IPS-20b (cell line): ENCODE measurements at regions not wholly inside any gene's neighbourhood (a gene's known extent, or its start where the extent isn't known, plus 50 kb on each side); places are given as distances from the start of the nearest gene placed in this dataset.

Source experiments
- H3K27ac ChIP-seq: one replicate; pipeline ENCODE4 v1.5.1; 2013; ENCODE audit warnings: low read length
- H3K27me3 ChIP-seq: 2 replicates; pipeline ENCODE4 v1.6.1; 2013; ENCODE audit warnings: mild to moderate bottlenecking, low read length, inconsistent platforms; ENCODE audit not compliant: insufficient read depth
- H3K36me3 ChIP-seq: 2 replicates; pipeline ENCODE4 v1.6.1; 2013; ENCODE audit warnings: low read depth, mild to moderate bottlenecking, inconsistent platforms, low read length, moderate library complexity; ENCODE audit not compliant: insufficient read depth
- H3K4me1 ChIP-seq: 2 replicates; pipeline ENCODE4 v1.6.1; 2013; ENCODE audit warnings: mild to moderate bottlenecking, control low read depth, inconsistent platforms, low read length, moderate library complexity; ENCODE audit not compliant: insufficient read depth
- H3K4me3 ChIP-seq: 2 replicates; pipeline ENCODE4 v1.5.1; 2013; ENCODE audit warnings: mild to moderate bottlenecking, low read length, inconsistent platforms
- H3K9ac ChIP-seq: 2 replicates; pipeline ENCODE4 v1.6.1; 2013; ENCODE audit warnings: low read depth, mild to moderate bottlenecking, inconsistent platforms, low read length, moderate library complexity
- H3K9me3 ChIP-seq: 2 replicates; pipeline ENCODE4 v1.6.1; 2013; ENCODE audit warnings: mild to moderate bottlenecking, low read depth, low read length, inconsistent platforms; ENCODE audit not compliant: insufficient read depth

- Histone ChIP-seq H3K27ac (no peak overlapping the region), H3K36me3 (no peaks in the 10 kb centered on the region), H3K4me1 (no peaks in the 10 kb centered on the region), H3K27me3 (no peaks in the 10 kb centered on the region), H3K9me3 (no peaks in the 10 kb centered on the region), H3K4me3 (no peak overlapping the region), H3K9ac (no peak overlapping the region)
Measured at GRCh38 chr7:142405122-142405765, 147.4 kb upstream of the PRSS58 start.

DNA sequence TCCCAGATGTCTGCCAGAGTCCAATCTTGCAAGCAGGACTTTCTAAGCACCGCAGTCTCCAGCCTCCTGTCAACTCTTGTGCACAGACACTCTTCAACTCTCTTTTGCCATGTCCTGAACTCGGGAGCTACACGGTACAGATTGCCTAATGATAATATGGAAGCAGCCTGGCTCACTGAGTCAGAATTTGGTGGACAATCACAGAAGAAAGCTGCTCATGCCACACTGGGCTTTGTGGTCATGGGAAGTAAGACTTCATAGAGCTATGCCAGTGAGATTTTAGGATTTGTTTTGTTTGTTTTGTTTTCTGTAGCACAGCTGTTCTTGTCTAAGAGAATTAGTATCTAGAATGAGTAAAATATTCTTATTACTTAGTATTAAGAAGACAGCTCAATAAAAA lies 144.1 kb upstream of the PRSS58 start:
- Histone ChIP-seq H3K9me3 (no peaks in the 10 kb centered on the region), H3K4me3 (no peak overlapping the region), H3K4me1 (no peaks in the 10 kb centered on the region), H3K9ac (no peak overlapping the region), H3K27ac (no peak overlapping the region), H3K27me3 (no peaks in the 10 kb centered on the region; the same call in 1 of the 2 replicates), H3K36me3 (no peaks in the 10 kb centered on the region)

DNA sequence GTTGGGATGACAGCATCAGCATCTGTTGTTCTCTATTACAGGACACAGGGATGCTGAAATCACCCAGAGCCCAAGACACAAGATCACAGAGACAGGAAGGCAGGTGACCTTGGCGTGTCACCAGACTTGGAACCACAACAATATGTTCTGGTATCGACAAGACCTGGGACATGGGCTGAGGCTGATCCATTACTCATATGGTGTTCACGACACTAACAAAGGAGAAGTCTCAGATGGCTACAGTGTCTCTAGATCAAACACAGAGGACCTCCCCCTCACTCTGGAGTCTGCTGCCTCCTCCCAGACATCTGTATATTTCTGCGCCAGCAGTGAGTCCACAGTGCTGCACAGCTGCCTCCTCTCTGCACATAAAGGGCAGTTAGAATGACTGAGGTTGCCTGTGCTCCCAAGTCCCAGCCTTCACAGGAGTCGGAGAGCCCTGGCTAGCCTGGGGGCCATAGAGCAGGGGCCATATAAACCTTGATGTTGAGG lies 142.2 kb upstream of the PRSS58 start:
- Histone ChIP-seq H3K27ac (no peak overlapping the region), H3K27me3 (no peaks in the 10 kb centered on the region; the same call in 1 of the 2 replicates), H3K9ac (no peak overlapping the region), H3K36me3 (no peaks in the 10 kb centered on the region), H3K9me3 (no peaks in the 10 kb centered on the region), H3K4me3 (no peak overlapping the region), H3K4me1 (no peaks in the 10 kb centered on the region)

DNA sequence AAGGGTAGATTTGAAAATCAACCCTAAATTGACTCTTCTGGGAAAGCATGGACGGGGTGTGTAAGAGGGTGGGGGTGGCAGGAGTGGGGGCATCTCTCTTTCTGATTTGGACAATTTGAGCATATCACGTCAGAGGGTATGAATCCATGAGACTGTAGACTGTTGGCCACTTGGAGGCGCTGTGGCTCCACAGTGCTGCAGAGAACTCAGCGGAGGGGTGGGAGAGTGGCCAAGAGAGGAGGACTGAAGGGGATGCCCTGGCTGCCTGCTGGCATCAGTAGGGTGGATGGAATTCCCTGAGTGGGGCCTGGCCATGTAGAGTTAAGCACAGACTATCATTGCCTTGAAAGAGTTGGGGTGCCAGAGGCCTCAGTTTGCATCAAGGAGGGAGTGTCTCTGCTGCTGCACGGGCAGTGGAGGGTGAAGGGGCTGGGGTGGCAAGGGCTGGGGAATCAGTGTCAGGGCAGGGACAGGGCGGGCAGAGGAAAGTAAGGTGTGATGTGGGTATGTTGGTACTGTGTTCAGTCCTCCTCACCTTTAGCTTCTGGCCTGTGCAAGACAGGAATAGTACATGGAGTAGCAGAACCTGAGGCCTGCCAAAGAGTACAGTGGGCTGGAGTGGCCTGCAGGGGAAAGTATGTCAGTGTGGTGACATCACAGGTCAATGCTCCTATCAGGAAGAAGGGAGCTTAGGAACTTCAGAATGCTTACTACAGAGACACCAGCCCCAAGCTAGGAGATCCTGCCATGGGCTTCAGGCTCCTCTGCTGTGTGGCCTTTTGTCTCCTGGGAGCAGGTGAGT lies 133.5 kb upstream of the PRSS58 start:
- Histone ChIP-seq H3K9me3 (no peaks in the 10 kb centered on the region), H3K4me1 (no peaks in the 10 kb centered on the region), H3K27me3 (no peaks in the 10 kb centered on the region; the same call in 1 of the 2 replicates), H3K9ac (no peak overlapping the region), H3K4me3 (no peak overlapping the region), H3K27ac (no peak overlapping the region), H3K36me3 (no peaks in the 10 kb centered on the region)

- H3K4me3 ChIP-seq, result no peak overlapping the region
- H3K27me3 ChIP-seq, result no peaks in the 10 kb centered on the region; the same call in 1 of the 2 replicates
Measured at GRCh38 chr7:142389544-142389943, 131.7 kb upstream of the PRSS58 start.

DNA sequence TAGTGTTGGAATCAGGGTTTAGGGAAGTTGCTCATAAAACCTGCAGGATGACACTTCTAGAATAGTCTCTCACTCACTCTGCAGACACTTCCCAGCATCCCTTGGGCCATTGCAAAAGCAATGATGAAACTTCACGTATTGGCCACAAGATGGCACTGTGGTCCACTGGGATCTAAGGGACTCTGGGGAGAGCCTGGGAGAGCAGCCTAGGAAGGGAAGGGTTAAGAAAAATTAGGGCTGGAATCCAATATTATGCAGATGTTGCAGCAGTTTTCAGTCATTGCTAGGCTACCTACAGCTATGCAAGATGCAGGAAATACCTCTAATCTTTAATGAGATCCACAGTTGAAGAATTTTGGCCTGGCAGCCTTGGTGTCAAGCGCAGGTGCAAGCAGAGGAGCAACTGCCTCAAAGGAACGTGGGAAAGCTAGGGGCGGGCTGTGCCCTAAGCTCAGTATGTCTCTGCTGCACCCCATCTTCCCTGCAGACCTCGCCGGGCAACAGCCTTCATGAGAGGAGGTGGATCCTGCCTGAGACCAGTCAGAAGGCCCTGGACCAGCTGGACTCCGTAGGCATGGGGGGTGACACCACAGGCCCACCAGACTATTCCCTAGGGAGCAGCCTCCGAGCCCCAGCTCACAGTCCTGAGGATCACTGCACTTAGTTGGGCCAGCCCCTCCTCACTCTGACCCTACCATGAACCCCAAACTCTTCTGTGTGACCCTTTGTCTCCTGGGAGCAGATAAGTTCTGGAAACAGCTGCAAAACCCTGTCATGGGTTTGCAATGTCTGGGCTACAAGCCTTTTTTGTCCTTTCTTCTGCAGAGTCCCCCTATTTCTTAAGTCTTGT lies 127.9 kb upstream of the PRSS58 start:
- H3K27me3 ChIP-seq, result no peaks in the 10 kb centered on the region; the same call in 1 of the 2 replicates
- no peaks in the 10 kb centered on the region for H3K9me3 ChIP-seq
- H3K4me1 ChIP-seq, result no peaks in the 10 kb centered on the region
- H3K27ac ChIP-seq, result no peak overlapping the region
- H3K9ac ChIP-seq, result no peak overlapping the region
- no peak overlapping the region for H3K4me3 ChIP-seq
- H3K36me3 ChIP-seq, result no peaks in the 10 kb centered on the region

More at GRCh38 chr7:142389544-142389943, 131.7 kb upstream of the PRSS58 start:
- Histone ChIP-seq H3K4me1 (no peaks in the 10 kb centered on the region), H3K27ac (no peak overlapping the region), H3K9me3 (no peaks in the 10 kb centered on the region), H3K9ac (no peak overlapping the region), H3K36me3 (no peaks in the 10 kb centered on the region)

DNA sequence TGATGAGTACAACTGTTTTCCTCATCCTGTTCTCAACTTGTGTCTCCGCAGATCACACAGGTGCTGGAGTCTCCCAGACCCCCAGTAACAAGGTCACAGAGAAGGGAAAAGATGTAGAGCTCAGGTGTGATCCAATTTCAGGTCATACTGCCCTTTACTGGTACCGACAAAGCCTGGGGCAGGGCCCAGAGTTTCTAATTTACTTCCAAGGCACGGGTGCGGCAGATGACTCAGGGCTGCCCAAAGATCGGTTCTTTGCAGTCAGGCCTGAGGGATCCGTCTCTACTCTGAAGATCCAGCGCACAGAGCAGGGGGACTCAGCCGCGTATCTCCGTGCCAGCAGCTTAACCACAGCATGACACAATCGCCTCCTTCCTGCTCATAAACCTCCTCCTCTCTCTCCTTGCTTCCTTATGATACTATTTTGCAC lies 126.7 kb upstream of the PRSS58 start:
- Histone ChIP-seq H3K4me3 (no peak overlapping the region), H3K27ac (no peak overlapping the region), H3K9ac (no peak overlapping the region)

GRCh38 chr7:142383841-142384492 lies 126.1 kb upstream of the PRSS58 start:
- no peak overlapping the region for H3K27ac ChIP-seq
- no peak overlapping the region for H3K4me3 ChIP-seq
- no peaks in the 10 kb centered on the region for H3K36me3 ChIP-seq
- H3K9me3 ChIP-seq, result no peaks in the 10 kb centered on the region
- H3K9ac ChIP-seq, result no peak overlapping the region
- H3K27me3 ChIP-seq, result no peaks in the 10 kb centered on the region; the same call in 1 of the 2 replicates
- 0 out of 2 replicates have a peak, but pooled peaks cover 4% of the 10 kb centered on the region for H3K4me1 ChIP-seq

More for the DNA sequence above, 126.7 kb upstream of the PRSS58 start:
- H3K4me1 ChIP-seq, result 0 out of 2 replicates have a peak, but pooled peaks cover 4% of the 10 kb centered on the region
- H3K36me3 ChIP-seq, result no peaks in the 10 kb centered on the region
- H3K27me3 ChIP-seq, result no peaks in the 10 kb centered on the region; the same call in 1 of the 2 replicates
- H3K9me3 ChIP-seq, result no peaks in the 10 kb centered on the region

- H3K9me3 ChIP-seq, result no peaks in the 10 kb centered on the region
- H3K9ac ChIP-seq, result no peak overlapping the region
- no peaks in the 10 kb centered on the region for H3K36me3 ChIP-seq
- H3K4me3 ChIP-seq, result no peak overlapping the region
- no peaks in the 10 kb centered on the region; the same call in 1 of the 2 replicates for H3K27me3 ChIP-seq
- 0 out of 2 replicates have a peak, but pooled peaks cover 4% of the 10 kb centered on the region for H3K4me1 ChIP-seq
- H3K27ac ChIP-seq, result no peak overlapping the region
Measured at GRCh38 chr7:142381727-142382390, 124.0 kb upstream of the PRSS58 start.

DNA sequence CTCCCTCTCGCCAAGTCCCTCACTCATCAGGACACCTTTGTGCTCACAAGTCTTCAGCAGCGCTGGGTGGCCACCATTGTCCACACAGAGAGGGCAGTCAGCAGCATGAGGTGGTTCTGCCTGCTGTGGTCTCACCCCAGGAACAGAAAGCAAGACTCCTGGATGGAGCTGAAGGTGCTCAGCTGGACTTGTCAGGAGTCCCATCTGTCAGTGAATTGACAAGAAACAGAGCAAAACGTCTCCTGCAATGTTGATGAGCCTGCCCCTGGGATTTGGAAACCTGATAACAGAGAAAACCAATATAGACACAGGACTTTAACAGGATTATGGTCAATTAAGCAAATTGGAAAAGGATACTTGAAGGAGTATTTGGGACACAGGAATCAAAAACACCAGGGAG lies 122.2 kb upstream of the PRSS58 start:
- Histone ChIP-seq H3K4me1 (0 out of 2 replicates have a peak, but pooled peaks cover 10% of the 10 kb centered on the region), H3K4me3 (no peak overlapping the region), H3K27me3 (no peaks in the 10 kb centered on the region; the same call in 1 of the 2 replicates), H3K9ac (no peak overlapping the region), H3K36me3 (no peaks in the 10 kb centered on the region), H3K27ac (no peak overlapping the region), H3K9me3 (no peaks in the 10 kb centered on the region)
